Osteoblast (primary cell): ENCODE measurements at regions not wholly inside any gene's neighbourhood (a gene's known extent, or its start where the extent isn't known, plus 50 kb on each side); places are given as distances from the start of the nearest gene placed in this dataset.

ENCODE experiments used
- DNase-seq: peaks from one replicate; pipeline ENCODE4 v3.0.0; 2011; ENCODE audit warnings: low spot score, mixed read lengths; ENCODE audit not compliant: insufficient read length; ENCODE audit errors: missing footprints
- H2AFZ ChIP-seq: 2 replicates; pipeline ENCODE4 v1.6.0; 2011; ENCODE audit warnings: mild to moderate bottlenecking, low read length
- H3K27ac ChIP-seq: 2 replicates; pipeline ENCODE4 v1.5.1; 2011; ENCODE audit warnings: mild to moderate bottlenecking, low read depth, low read length, moderate library complexity
- H3K27me3 ChIP-seq: 2 replicates; pipeline ENCODE4 v1.6.0; 2012; ENCODE audit warnings: mild to moderate bottlenecking, control low read depth, inconsistent platforms, low read length, moderate library complexity; ENCODE audit not compliant: insufficient read depth
- H3K36me3 ChIP-seq: 2 replicates; pipeline ENCODE4 v1.5.1; 2011; ENCODE audit warnings: mild to moderate bottlenecking, low read length, control low read depth, moderate library complexity; ENCODE audit not compliant: insufficient read depth
- H3K4me1 ChIP-seq: 2 replicates; pipeline ENCODE4 v1.5.1; 2011; ENCODE audit warnings: mild to moderate bottlenecking, low read length, control low read depth, moderate library complexity; ENCODE audit not compliant: insufficient read depth
- H3K4me2 ChIP-seq: 2 replicates; pipeline ENCODE4 v1.6.0; 2011; ENCODE audit warnings: mild to moderate bottlenecking, low read length; ENCODE audit not compliant: insufficient read depth
- H3K4me3 ChIP-seq: fragments of 200-600 bp; sonication (generic); 3 replicates; pipeline ENCODE4 v1.5.1; 2012; ENCODE audit warnings: mild to moderate bottlenecking, low read length, inconsistent platforms; ENCODE audit not compliant: insufficient read depth
- H3K79me2 ChIP-seq: 2 replicates; pipeline ENCODE4 v1.6.0; 2012; ENCODE audit warnings: mild to moderate bottlenecking, low read length, control low read depth, inconsistent platforms; ENCODE audit not compliant: insufficient read depth
- H3K9me3 ChIP-seq: 2 replicates; pipeline ENCODE4 v1.5.1; 2011; ENCODE audit warnings: low read depth, low read length, control low read depth
- H4K20me1 ChIP-seq: 2 replicates; pipeline ENCODE4 v1.6.0; 2012; ENCODE audit warnings: mild to moderate bottlenecking, low read length, control low read depth; ENCODE audit not compliant: insufficient read depth
- TF ChIP-seq, protein P1 (sequence below): IDR thresholded peaks from 2 replicates; pipeline ENCODE4 v1.5.1; 2011; ENCODE audit warnings: mild to moderate bottlenecking, low read depth, low read length, moderate library complexity; ENCODE audit errors: extremely low read depth

DNA sequence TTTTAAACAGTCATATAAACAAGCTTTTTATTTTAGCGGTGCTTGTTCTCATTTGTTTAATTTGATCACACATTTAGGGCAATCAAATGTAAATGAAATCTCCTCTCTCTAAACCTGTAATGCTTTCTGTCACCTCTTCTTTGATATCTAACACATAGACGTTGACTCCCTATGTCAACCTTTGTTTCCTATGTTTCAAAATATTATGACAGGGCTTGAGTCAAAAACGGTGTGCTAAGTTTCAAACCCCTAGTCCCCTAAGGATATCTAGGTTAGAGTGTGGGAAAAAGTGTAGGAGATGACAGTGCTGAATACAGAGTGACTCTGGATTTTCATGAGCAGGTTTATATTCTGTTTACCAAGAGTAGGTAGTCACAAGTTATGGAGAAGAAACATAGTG, 224.0 kb upstream of the CNKSR2 start:
- Histone ChIP-seq H3K4me2 (no peak overlapping the region), H3K9me3 (no peaks in the 10 kb centered on the region), H3K27me3 (no peaks in the 10 kb centered on the region), H2AFZ (no peak overlapping the region), H3K4me1 (no peaks in the 10 kb centered on the region), H3K36me3 (no peaks in the 10 kb centered on the region), H3K79me2 (no peaks in the 10 kb centered on the region), H3K4me3 (no peak overlapping the region), H4K20me1 (no peaks in the 10 kb centered on the region), H3K27ac (no peak overlapping the region)
- TF ChIP-seq, protein P1, sequence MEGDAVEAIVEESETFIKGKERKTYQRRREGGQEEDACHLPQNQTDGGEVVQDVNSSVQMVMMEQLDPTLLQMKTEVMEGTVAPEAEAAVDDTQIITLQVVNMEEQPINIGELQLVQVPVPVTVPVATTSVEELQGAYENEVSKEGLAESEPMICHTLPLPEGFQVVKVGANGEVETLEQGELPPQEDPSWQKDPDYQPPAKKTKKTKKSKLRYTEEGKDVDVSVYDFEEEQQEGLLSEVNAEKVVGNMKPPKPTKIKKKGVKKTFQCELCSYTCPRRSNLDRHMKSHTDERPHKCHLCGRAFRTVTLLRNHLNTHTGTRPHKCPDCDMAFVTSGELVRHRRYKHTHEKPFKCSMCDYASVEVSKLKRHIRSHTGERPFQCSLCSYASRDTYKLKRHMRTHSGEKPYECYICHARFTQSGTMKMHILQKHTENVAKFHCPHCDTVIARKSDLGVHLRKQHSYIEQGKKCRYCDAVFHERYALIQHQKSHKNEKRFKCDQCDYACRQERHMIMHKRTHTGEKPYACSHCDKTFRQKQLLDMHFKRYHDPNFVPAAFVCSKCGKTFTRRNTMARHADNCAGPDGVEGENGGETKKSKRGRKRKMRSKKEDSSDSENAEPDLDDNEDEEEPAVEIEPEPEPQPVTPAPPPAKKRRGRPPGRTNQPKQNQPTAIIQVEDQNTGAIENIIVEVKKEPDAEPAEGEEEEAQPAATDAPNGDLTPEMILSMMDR = no peak
- no peak for DNase-seq

GRCh38 chrX:21151051-21151450, 223.2 kb upstream of the CNKSR2 start:
- no peaks in the 10 kb centered on the region for H3K79me2 ChIP-seq
- H4K20me1 ChIP-seq = no peaks in the 10 kb centered on the region

DNA sequence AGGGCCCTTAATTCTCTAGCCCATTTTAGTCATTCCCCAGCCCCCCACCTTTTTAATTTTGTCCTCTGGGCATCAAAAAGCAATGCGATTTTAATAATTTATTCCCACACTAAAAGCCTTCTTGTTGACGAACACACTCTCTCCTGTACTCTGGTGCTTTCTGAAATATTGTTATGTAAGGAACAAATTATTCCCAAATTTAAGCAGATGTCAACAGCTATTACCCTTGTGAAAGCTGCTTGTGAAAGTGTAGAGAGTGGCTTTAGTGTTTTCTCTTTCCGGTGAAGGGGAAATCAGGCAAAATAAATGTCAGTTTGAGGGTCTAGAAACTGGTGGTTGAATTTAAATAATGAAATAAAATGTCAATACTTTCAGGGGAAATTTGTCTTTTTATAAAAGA, 221.2 kb upstream of the CNKSR2 start:
- H2AFZ ChIP-seq = peak overlapping the region; percentile 47
- no peaks in the 10 kb centered on the region for H3K9me3 ChIP-seq
- peak overlapping the region; percentile 37 for H3K27ac ChIP-seq
- H4K20me1 ChIP-seq = no peaks in the 10 kb centered on the region
- no peaks in the 10 kb centered on the region for H3K4me1 ChIP-seq
- peak overlapping the region; percentile 51 for H3K4me2 ChIP-seq
- TF ChIP-seq, protein P1 = no peak
- H3K4me3 ChIP-seq = no peak overlapping the region
- no peaks in the 10 kb centered on the region for H3K79me2 ChIP-seq
- no peaks in the 10 kb centered on the region for H3K27me3 ChIP-seq
- no peaks in the 10 kb centered on the region for H3K36me3 ChIP-seq
- no peak for DNase-seq

More at GRCh38 chrX:21151051-21151450, 223.2 kb upstream of the CNKSR2 start:
- H3K4me3 ChIP-seq = no peak overlapping the region
- DNase-seq = no peak
- no peaks in the 10 kb centered on the region for H3K27me3 ChIP-seq
- H3K36me3 ChIP-seq = no peaks in the 10 kb centered on the region
- H2AFZ ChIP-seq = no peak overlapping the region
- no peak overlapping the region for H3K27ac ChIP-seq
- no peaks in the 10 kb centered on the region for H3K9me3 ChIP-seq
- H3K4me2 ChIP-seq = no peak overlapping the region
- TF ChIP-seq, protein P1 = no peak
- no peaks in the 10 kb centered on the region for H3K4me1 ChIP-seq

GRCh38 chrX:21153503-21153902, 220.7 kb upstream of the CNKSR2 start:
- TF ChIP-seq, protein P1 = no peak
- no peaks in the 10 kb centered on the region for H4K20me1 ChIP-seq
- H3K27me3 ChIP-seq = no peaks in the 10 kb centered on the region
- H3K4me1 ChIP-seq = no peaks in the 10 kb centered on the region
- H3K79me2 ChIP-seq = no peaks in the 10 kb centered on the region
- H3K9me3 ChIP-seq = no peaks in the 10 kb centered on the region
- H3K27ac ChIP-seq = peak overlapping the region; percentile 37
- no peak overlapping the region for H3K4me3 ChIP-seq
- H3K4me2 ChIP-seq = peak overlapping the region; percentile 51
- peak overlapping the region; percentile 47 for H2AFZ ChIP-seq
- DNase-seq = peak; percentile 64
- H3K36me3 ChIP-seq = no peaks in the 10 kb centered on the region
